ENCODE measurements at regions not wholly inside any gene's neighbourhood (a gene's known extent, or its start where the extent isn't known, plus 50 kb on each side); places are given as distances from the start of the nearest gene placed in this dataset.

- peaks cover 3% of the 10 kb centered on the region for H4K20me1 ChIP-seq (ENCODE audit: control insufficient read depth, extremely low read depth, insufficient read depth, low read length)
- dilution Hi-C loops (cut with MboI; ENCODE audit: extremely low pct_ligation_motif_present, low sequenced_read_pairs) = no loop called here
These were observed 66.3 kb upstream of the CIBAR2 start for GRCh38 chr16:85178596-85178995.

GRCh38 chr16:85179344-85180046, 67.2 kb upstream of the CIBAR2 start:
- DNase-seq (ENCODE audit: low read depth, low spot score) = no peak
- Histone ChIP-seq H3K4me1 (ENCODE audit: control insufficient read depth, extremely low read depth, insufficient read depth, low read length) (peaks cover 5% of the 10 kb centered on the region), H3K9ac (ENCODE audit: control insufficient read depth, extremely low read depth, insufficient read depth, low read length) (no peak overlapping the region), H3K79me2 (ENCODE audit: control insufficient read depth, insufficient read depth, low read length) (peaks cover 4% of the 10 kb centered on the region), H3K36me3 (ENCODE audit: control insufficient read depth in 2 of 2, extremely low read depth in 1 of 2, insufficient read depth in 2 of 2, low read length in 2 of 2) (peaks cover 0 to 5% of the 10 kb centered on the region in 2 experiments), H3K4me3 (ENCODE audit: control insufficient read depth in 2 of 3, extremely low read depth in 1 of 3, insufficient read depth in 2 of 3, low read depth in 1 of 3, low read length in 3 of 3) (no peak overlapping the region), H3K9me1 (ENCODE audit: control insufficient read depth, extremely low read depth, insufficient read depth, low read length) (no peaks in the 10 kb centered on the region), H4K20me1 (ENCODE audit: control insufficient read depth, extremely low read depth, insufficient read depth, low read length) (peaks cover 3% of the 10 kb centered on the region), H2AFZ (ENCODE audit: control insufficient read depth, low read length) (no peak overlapping the region), H3K27me3 (ENCODE audit: control insufficient read depth, extremely low read depth, insufficient read depth, low read length) (no peaks in the 10 kb centered on the region), H3K4me2 (ENCODE audit: control insufficient read depth, extremely low read depth, insufficient read depth, low read depth, low read length) (no peak overlapping the region), H3K27ac (ENCODE audit: control insufficient read depth, insufficient read depth, low read length) (no peak overlapping the region), H3K9me3 (ENCODE audit: control insufficient read depth, low read depth, low read length) (peaks cover 2% of the 10 kb centered on the region)
- dilution Hi-C loops (cut with MboI; ENCODE audit: extremely low pct_ligation_motif_present, low sequenced_read_pairs) = no loop called here
- FAIRE-seq = no peak
- no peak for TF ChIP-seq CTCF (optimal IDR thresholded peaks at IDR 0.05 in 1 of 3, IDR thresholded peaks at IDR 0.05 in 1 of 3, conservative IDR thresholded peaks at IDR 0.05 in 1 of 3; ENCODE audit: extremely low read depth in 1 of 3, insufficient read depth in 2 of 3, low read length in 3 of 3)
- TF ChIP-seq EZH2 (IDR thresholded peaks at IDR 0.05; ENCODE audit: low read length) = no peak

More at GRCh38 chr16:85178596-85178995, 66.3 kb upstream of the CIBAR2 start:
- H3K9me3 ChIP-seq (ENCODE audit: control insufficient read depth, low read depth, low read length) = peaks cover 1% of the 10 kb centered on the region
- peaks cover 14% of the 10 kb centered on the region for H3K4me1 ChIP-seq (ENCODE audit: control insufficient read depth, extremely low read depth, insufficient read depth, low read length)
- FAIRE-seq (no peak), DNase-seq (ENCODE audit: low read depth, low spot score) (no peak)
- H3K36me3 ChIP-seq (ENCODE audit: control insufficient read depth in 2 of 2, extremely low read depth in 1 of 2, insufficient read depth in 2 of 2, low read length in 2 of 2) = no peaks in the 10 kb centered on the region
- peaks cover 5% of the 10 kb centered on the region for H3K79me2 ChIP-seq (ENCODE audit: control insufficient read depth, insufficient read depth, low read length)
- no peak overlapping the region for H3K27ac ChIP-seq (ENCODE audit: control insufficient read depth, insufficient read depth, low read length)
- no peak overlapping the region for H3K4me2 ChIP-seq (ENCODE audit: control insufficient read depth, extremely low read depth, insufficient read depth, low read depth, low read length)
- H3K9ac ChIP-seq (ENCODE audit: control insufficient read depth, extremely low read depth, insufficient read depth, low read length) = no peak overlapping the region
- no peaks in the 10 kb centered on the region for H3K9me1 ChIP-seq (ENCODE audit: control insufficient read depth, extremely low read depth, insufficient read depth, low read length)
- no peak overlapping the region for H3K4me3 ChIP-seq (ENCODE audit: control insufficient read depth in 2 of 3, extremely low read depth in 1 of 3, insufficient read depth in 2 of 3, low read depth in 1 of 3, low read length in 3 of 3)
- H3K27me3 ChIP-seq (ENCODE audit: control insufficient read depth, extremely low read depth, insufficient read depth, low read length) = no peaks in the 10 kb centered on the region
- TF ChIP-seq CTCF (optimal IDR thresholded peaks at IDR 0.05 in 1 of 3, IDR thresholded peaks at IDR 0.05 in 1 of 3, conservative IDR thresholded peaks at IDR 0.05 in 1 of 3; ENCODE audit: extremely low read depth in 1 of 3, insufficient read depth in 2 of 3, low read length in 3 of 3) = no peak
- TF ChIP-seq EZH2 (IDR thresholded peaks at IDR 0.05; ENCODE audit: low read length) = no peak
- no peak overlapping the region for H2AFZ ChIP-seq (ENCODE audit: control insufficient read depth, low read length)
